Neural crest cell (in vitro differentiated cells): ENCODE measurements at regions not wholly inside any gene's neighbourhood (a gene's known extent, or its start where the extent isn't known, plus 50 kb on each side); places are given as distances from the start of the nearest gene placed in this dataset.

Source experiments
- DNase-seq: peaks from one replicate; pipeline ENCODE4 v3.0.0; 2021; ENCODE audit warnings: low read depth, mixed read lengths, low spot score
- H3K27ac Mint-ChIP-seq: one replicate; pipeline ENCODE4 v1.8.0; 2021; ENCODE audit warnings: mild to moderate bottlenecking, mixed read lengths; ENCODE audit not compliant: unreplicated experiment
- H3K27me3 Mint-ChIP-seq: 2 replicates; pipeline ENCODE4 v1.8.0; 2021; ENCODE audit warnings: low read depth, mild to moderate bottlenecking, mixed read lengths
- H3K36me3 Mint-ChIP-seq: 2 replicates; pipeline ENCODE4 v1.8.0; 2021; ENCODE audit warnings: low read depth, mild to moderate bottlenecking, mixed read lengths
- H3K4me1 Mint-ChIP-seq: 2 replicates; pipeline ENCODE4 v1.8.0; 2021; ENCODE audit warnings: mixed read lengths
- H3K4me3 Mint-ChIP-seq: one replicate; pipeline ENCODE4 v1.8.0; 2021; ENCODE audit warnings: mild to moderate bottlenecking, mixed read lengths
- H3K9me3 Mint-ChIP-seq: 2 replicates; pipeline ENCODE4 v1.8.0; 2021; ENCODE audit warnings: mixed read lengths
- TF ChIP-seq, protein P1 (sequence below): fragments of 200-600 bp; sonication (generic); conservative IDR thresholded peaks from 2 replicates; pipeline ENCODE4 v1.5.0; 2021; ENCODE audit warnings: antibody characterized with exemption, mild to moderate bottlenecking

DNA sequence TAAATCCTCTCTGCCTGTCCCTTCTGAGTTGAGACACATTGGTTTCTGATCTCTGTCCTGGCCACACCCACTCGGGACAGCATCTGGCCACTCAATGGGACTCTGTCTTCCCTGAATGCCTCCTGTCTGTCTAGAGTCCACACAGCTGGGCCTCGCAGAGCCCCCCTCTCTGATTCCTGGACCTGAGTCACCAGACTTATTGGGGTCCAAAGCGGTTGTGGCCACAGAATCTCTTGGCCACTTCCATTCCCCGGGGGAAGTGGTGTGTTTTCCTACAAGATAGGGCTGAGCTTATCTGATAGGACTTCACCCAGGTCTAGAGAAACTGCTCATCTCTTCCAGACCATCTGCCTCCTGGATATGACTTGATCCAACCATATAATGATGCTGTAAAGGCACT is 57.4 kb upstream of the WNT11 start:
- Mint-ChIP-seq H3K27ac (no peak overlapping the region), H3K36me3 (no peaks in the 10 kb centered on the region), H3K27me3 (peaks cover 7% of the 10 kb centered on the region), H3K4me3 (no peak overlapping the region), H3K4me1 (no peaks in the 10 kb centered on the region), H3K9me3 (no peaks in the 10 kb centered on the region)
- TF ChIP-seq, protein P1, sequence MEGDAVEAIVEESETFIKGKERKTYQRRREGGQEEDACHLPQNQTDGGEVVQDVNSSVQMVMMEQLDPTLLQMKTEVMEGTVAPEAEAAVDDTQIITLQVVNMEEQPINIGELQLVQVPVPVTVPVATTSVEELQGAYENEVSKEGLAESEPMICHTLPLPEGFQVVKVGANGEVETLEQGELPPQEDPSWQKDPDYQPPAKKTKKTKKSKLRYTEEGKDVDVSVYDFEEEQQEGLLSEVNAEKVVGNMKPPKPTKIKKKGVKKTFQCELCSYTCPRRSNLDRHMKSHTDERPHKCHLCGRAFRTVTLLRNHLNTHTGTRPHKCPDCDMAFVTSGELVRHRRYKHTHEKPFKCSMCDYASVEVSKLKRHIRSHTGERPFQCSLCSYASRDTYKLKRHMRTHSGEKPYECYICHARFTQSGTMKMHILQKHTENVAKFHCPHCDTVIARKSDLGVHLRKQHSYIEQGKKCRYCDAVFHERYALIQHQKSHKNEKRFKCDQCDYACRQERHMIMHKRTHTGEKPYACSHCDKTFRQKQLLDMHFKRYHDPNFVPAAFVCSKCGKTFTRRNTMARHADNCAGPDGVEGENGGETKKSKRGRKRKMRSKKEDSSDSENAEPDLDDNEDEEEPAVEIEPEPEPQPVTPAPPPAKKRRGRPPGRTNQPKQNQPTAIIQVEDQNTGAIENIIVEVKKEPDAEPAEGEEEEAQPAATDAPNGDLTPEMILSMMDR = no peak
- no peak for DNase-seq

DNA sequence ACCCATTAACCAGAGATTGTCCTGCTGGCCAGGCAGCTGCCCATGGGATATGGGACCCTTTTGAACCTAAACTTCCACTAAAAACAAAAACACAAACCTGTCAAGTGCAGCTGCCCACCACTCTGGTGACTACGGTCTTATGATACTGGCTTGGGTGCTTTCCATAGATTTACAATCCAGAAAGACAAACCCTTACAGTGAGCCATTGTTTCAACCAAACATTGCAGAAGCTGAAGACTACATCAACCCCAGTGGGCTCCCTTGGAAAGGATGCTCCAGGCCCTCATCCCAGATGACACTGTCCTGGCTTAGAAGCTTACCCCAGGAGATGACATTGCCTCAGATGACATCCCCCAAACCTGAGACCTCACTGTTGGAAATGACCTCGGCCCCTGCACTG is 56.9 kb upstream of the WNT11 start:
- Mint-ChIP-seq H3K36me3 (no peaks in the 10 kb centered on the region), H3K9me3 (no peaks in the 10 kb centered on the region), H3K27me3 (peaks cover 7% of the 10 kb centered on the region), H3K4me1 (no peaks in the 10 kb centered on the region), H3K27ac (no peak overlapping the region), H3K4me3 (no peak overlapping the region)
- DNase-seq = no peak
- TF ChIP-seq, protein P1 = no peak

DNA sequence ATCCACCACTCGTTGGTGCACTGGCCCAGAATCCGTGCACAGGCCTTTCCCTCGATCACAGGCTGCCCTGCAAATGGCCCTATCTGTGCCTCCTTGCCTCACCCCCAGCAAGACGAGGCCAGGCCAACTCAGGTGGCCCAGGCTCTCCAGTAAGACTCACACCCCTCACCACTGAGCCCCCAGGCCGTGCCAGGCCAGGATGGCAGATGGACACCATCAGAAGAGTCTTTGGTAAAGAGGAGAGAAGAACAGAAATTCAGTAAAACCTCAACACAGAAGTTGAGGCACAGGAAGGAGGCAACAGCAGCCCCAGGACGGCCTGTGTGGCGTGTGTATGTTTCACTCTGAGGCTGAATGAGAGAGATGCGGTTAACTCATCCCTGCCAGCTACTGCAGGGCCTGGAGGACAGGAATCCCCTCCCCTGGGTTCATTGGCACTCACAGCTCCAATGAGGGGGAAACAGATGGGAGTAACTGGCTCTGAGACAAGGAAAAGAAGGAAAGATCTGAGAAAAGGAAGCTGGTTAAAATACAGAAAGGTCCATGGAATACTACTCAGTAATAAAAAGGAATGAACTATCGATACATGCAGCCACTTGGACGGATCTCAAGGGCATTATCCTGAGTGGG is 54.1 kb upstream of the WNT11 start:
- Mint-ChIP-seq H3K9me3 (no peaks in the 10 kb centered on the region), H3K27ac (no peak overlapping the region), H3K27me3 (peaks cover 7% of the 10 kb centered on the region), H3K36me3 (no peaks in the 10 kb centered on the region), H3K4me3 (no peak overlapping the region), H3K4me1 (no peaks in the 10 kb centered on the region)
- DNase-seq = no peak
- TF ChIP-seq, protein P1 = no peak

DNA sequence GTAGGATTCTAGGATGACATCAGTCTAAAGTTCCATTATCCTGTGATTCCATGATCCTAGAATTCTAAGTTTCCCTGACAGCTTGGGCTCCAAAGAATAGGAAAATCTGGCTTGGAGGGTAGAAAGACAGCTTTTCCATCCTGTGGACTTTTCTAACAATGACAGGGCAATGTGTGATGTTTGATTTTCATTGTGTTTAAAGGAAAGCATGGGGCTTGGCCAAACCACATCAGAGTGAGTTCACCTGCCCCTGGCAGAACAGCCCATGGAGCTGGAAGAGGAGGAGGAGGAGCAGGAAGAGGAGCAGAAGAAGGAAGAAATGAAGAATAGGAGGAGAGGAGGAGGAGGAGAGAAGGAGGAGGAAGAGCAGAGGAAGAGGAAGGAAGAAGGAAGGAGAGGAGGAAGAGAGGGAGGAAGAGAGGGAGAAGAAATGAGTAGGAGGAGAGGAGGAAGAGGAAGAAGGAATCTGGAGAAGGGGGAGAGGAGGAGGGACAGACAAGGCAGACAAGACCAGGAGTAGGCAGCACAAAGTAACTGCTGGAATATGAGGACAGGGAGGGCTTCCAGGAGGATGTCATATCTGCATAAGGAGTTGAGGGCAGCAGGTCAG is 53.1 kb upstream of the WNT11 start:
- H3K27me3 Mint-ChIP-seq = peaks cover 7% of the 10 kb centered on the region
- no peak overlapping the region for H3K4me3 Mint-ChIP-seq
- no peaks in the 10 kb centered on the region for H3K4me1 Mint-ChIP-seq
- TF ChIP-seq, protein P1 = no peak
- no peaks in the 10 kb centered on the region for H3K9me3 Mint-ChIP-seq
- no peaks in the 10 kb centered on the region for H3K36me3 Mint-ChIP-seq
- no peak for DNase-seq
- no peak overlapping the region for H3K27ac Mint-ChIP-seq

DNA sequence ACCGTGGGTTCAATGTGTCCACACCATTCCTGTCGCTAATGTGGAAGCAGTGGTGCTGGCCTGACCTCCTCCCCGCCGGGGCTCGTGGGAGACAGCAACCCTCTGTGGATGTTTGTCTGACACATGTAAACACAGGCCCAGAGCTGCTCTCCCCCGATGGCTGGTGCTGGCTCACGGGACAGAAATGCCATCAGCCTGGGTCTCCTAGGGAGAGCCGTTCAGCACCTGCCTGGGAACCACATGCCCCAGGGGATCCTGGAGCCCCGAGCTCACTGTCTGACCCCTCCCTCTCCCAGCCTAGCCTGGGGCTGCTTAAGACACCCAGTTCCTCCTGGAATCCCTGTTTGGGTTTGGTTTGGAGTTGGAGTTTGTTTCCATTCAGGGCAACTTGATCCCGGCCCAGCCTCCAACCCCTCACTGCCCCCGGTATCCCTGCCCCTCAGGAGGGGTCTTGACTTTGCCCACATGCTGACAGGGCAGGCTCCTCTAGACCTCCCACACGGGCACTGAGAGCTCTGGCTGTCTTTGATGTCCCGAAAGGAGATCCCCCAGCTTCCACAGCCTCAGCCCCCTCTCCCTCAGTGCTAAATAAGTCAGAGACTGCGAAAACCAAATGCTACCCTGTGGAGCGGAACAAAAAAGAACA is 50.9 kb upstream of the WNT11 start:
- Mint-ChIP-seq H3K27me3 (peaks cover 7% of the 10 kb centered on the region), H3K36me3 (no peaks in the 10 kb centered on the region), H3K4me1 (no peaks in the 10 kb centered on the region), H3K27ac (no peak overlapping the region), H3K4me3 (no peak overlapping the region), H3K9me3 (no peaks in the 10 kb centered on the region)
- TF ChIP-seq, protein P1 = no peak
- no peak for DNase-seq
